Endothelial cell of umbilical vein (primary cell): ENCODE measurements at regions not wholly inside any gene's neighbourhood (a gene's known extent, or its start where the extent isn't known, plus 50 kb on each side); places are given as distances from the start of the nearest gene placed in this dataset.

Experiments
- BruUV-seq: library from RNA; stranded (reverse); fragments of 400-500 nt; replicated peaks from 2 replicates; lab custom pipeline; 2021; lab: Mats Ljungman, UMichigan
- CTCF ChIA-PET: fragments of 300-600, 350-600 bp; sonication (Branson Sonifier 250); formaldehyde crosslinking; loops from one replicate; lab custom pipeline; 2021; ENCODE audit warnings: antibody characterized with exemption, inconsistent platforms; lab: Charles Lee
- POLR2A ChIA-PET: fragments of 300-600, 350-600 bp; sonication (Branson Sonifier 250); formaldehyde crosslinking; loops from one replicate; lab custom pipeline; 2021; ENCODE audit warnings: antibody characterized with exemption, inconsistent platforms; lab: Charles Lee
- DNase-seq: peaks from one replicate; pipeline ENCODE4 v3.0.0-alpha.2; 2011; ENCODE audit warnings: low read depth, low spot score
- FAIRE-seq: peaks from 2 replicates; lab custom pipeline; 2011; peaks lifted over from hg19 to GRCh38; lab: Jason Lieb, UNC
- H2AFZ ChIP-seq: 2 replicates; pipeline ENCODE4 v1.6.0; 2012; ENCODE audit warnings: low read depth, low read length, control low read depth, inconsistent platforms
- H3K27ac ChIP-seq: 2 replicates; pipeline ENCODE4 v1.5.1; 2011; ENCODE audit warnings: low read depth, mild to moderate bottlenecking, control low read depth, low read length, moderate library complexity; ENCODE audit not compliant: insufficient read depth
- H3K27me3 ChIP-seq, 2 experiments: 2 replicates each; pipeline versions ENCODE4 v1.6.0 to v1.6.1; 2011; ENCODE audit warnings: low read length in 2 of 2, mixed read lengths in 1 of 2; ENCODE audit not compliant: control insufficient read depth in 2 of 2, insufficient read depth in 2 of 2
- H3K36me3 ChIP-seq, 2 experiments: 2 replicates in 1 of 2; 3 replicates in 1 of 2; pipeline ENCODE4 v1.5.1; 2011; ENCODE audit warnings: low read length in 2 of 2, mild to moderate bottlenecking in 1 of 2, moderate library complexity in 1 of 2; ENCODE audit not compliant: control insufficient read depth in 2 of 2, insufficient read depth in 2 of 2; ENCODE audit errors: extremely low read depth in 1 of 2
- H3K4me1 ChIP-seq: 3 replicates; pipeline ENCODE4 v1.5.1; 2011; ENCODE audit warnings: mild to moderate bottlenecking, low read length; ENCODE audit not compliant: control insufficient read depth, insufficient read depth; ENCODE audit errors: extremely low read depth
- H3K4me2 ChIP-seq: 2 replicates; pipeline ENCODE4 v1.6.1; 2011; ENCODE audit warnings: low read length, control low read depth, mixed read lengths; ENCODE audit not compliant: insufficient read depth
- H3K4me3 ChIP-seq, 3 experiments: fragments of 200-600 bp in 1 of 3; sonication (generic), shearing (Covaris generic) in 1 of 3; replicated peaks in 1 of 3; 2 replicates each; pipeline ENCODE4 v1.5.1; 2011 to 2016; ENCODE audit warnings: control low read depth in 3 of 3, low read length in 3 of 3, mild to moderate bottlenecking in 2 of 3, inconsistent platforms in 1 of 3, low read depth in 1 of 3, moderate library complexity in 1 of 3; ENCODE audit not compliant: insufficient read depth in 1 of 3
- H3K79me2 ChIP-seq: 2 replicates; pipeline ENCODE4 v1.6.0; 2012; ENCODE audit warnings: low read length, inconsistent platforms; ENCODE audit not compliant: control insufficient read depth, insufficient read depth
- H3K9ac ChIP-seq: replicated peaks from 2 replicates; pipeline ENCODE3; 2011; ENCODE audit warnings: low read length, control low read depth; ENCODE audit not compliant: insufficient read depth; ENCODE audit errors: extremely low read depth
- H3K9me1 ChIP-seq: replicated peaks from 3 replicates; pipeline ENCODE4 v1.6.0; 2011; ENCODE audit warnings: mild to moderate bottlenecking, low read length; ENCODE audit not compliant: control insufficient read depth, insufficient read depth; ENCODE audit errors: extremely low read depth
- H3K9me3 ChIP-seq: replicated peaks from 2 replicates; pipeline ENCODE4 v1.5.1; 2012; ENCODE audit warnings: low read length, inconsistent platforms; ENCODE audit not compliant: control insufficient read depth, insufficient read depth
- H4K20me1 ChIP-seq: replicated peaks from 2 replicates; pipeline ENCODE3; 2011; ENCODE audit warnings: mild to moderate bottlenecking, low read length; ENCODE audit not compliant: control insufficient read depth, insufficient read depth; ENCODE audit errors: extremely low read depth
- EZH2 ChIP-seq: IDR thresholded peaks from 2 replicates; pipeline ENCODE4 v1.6.1; 2012; ENCODE audit warnings: borderline replicate concordance, low read depth, mild to moderate bottlenecking, moderate library complexity, low read length, inconsistent platforms; ENCODE audit not compliant: severe bottlenecking
- FOS ChIP-seq: IDR thresholded peaks from 2 replicates; pipeline ENCODE4 v1.6.1; 2011; ENCODE audit warnings: mild to moderate bottlenecking, low read length, moderate library complexity, borderline replicate concordance; ENCODE audit not compliant: insufficient read depth
- GATA2 ChIP-seq: IDR thresholded peaks from 2 replicates; pipeline ENCODE4 v1.7.0; 2011; ENCODE audit warnings: low read depth, mild to moderate bottlenecking, moderate library complexity, mixed read lengths, low read length; ENCODE audit not compliant: insufficient read length, insufficient read depth
- MYC ChIP-seq: IDR thresholded peaks from one replicate; pipeline ENCODE4 v1.6.1; 2011; ENCODE audit warnings: mild to moderate bottlenecking, low read depth, low read length
- POLR2A ChIP-seq: IDR thresholded peaks from 2 replicates; pipeline ENCODE4 v1.6.1; 2012; ENCODE audit warnings: low read depth, mild to moderate bottlenecking, control low read depth, low read length
- dilution Hi-C: fragments of 300-500 bp; cut with MboI; formaldehyde crosslinking; loops from one replicate; pipeline ENCODE4 v1.15.0; 2019; ENCODE audit warnings: low sequenced_read_pairs; ENCODE audit not compliant: extremely low pct_ligation_motif_present
- intact Hi-C: fragments of 100-400 bp; cut with micrococcal nuclease; formaldehyde crosslinking; loops from one replicate; pipeline ENCODE4 v1.10.0; 2022

- dilution Hi-C loops, result no loop called here
- H3K4me2 ChIP-seq, result no peak overlapping the region
- no peak overlapping the region for H2AFZ ChIP-seq
- POLR2A ChIA-PET, result no interaction called here
- H3K27me3 ChIP-seq, result peaks cover 0 to under 1% of the 10 kb centered on the region in 2 experiments
- no peak overlapping the region for H3K4me3 ChIP-seq
- no peak for DNase-seq
- H3K9me1 ChIP-seq, result no peaks in the 10 kb centered on the region
- intact Hi-C loops, result no loop called here
- H3K9ac ChIP-seq, result no peak overlapping the region
- no peaks in the 10 kb centered on the region for H4K20me1 ChIP-seq
- no TSS peak for BruUV-seq
- FAIRE-seq, result no peak
- no peaks in the 10 kb centered on the region for H3K79me2 ChIP-seq
- H3K36me3 ChIP-seq, result no peaks in the 10 kb centered on the region
- TF ChIP-seq EZH2, result no peak
- TF ChIP-seq MYC, result no peak
- no peak for TF ChIP-seq FOS
- TF ChIP-seq POLR2A, result no peak
- peaks cover 6% of the 10 kb centered on the region for H3K4me1 ChIP-seq
- no peaks in the 10 kb centered on the region for H3K9me3 ChIP-seq
- CTCF ChIA-PET, result no interaction called here
- no peak overlapping the region for H3K27ac ChIP-seq
Observed at GRCh38 chr3:148451969-148452368, 245.7 kb upstream of the AGTR1 start.

GRCh38 chr3:148453781-148454191 is 243.9 kb upstream of the AGTR1 start:
- CTCF ChIA-PET, result interaction anchor here (1.0 kb wide), 1 partner anchor 45 kb away, joined by 3 read pairs; no protein-coding TSS in a partner anchor
- H3K27ac ChIP-seq, result no peak overlapping the region
- POLR2A ChIA-PET, result no interaction called here
- H3K9me3 ChIP-seq, result no peaks in the 10 kb centered on the region
- FAIRE-seq, result no peak
- H3K36me3 ChIP-seq, result no peaks in the 10 kb centered on the region
- dilution Hi-C loops, result no loop called here
- peak overlapping the region; percentile 21 for H3K4me2 ChIP-seq
- TF ChIP-seq EZH2 (no peak), GATA2 (peak; percentile 78), FOS (peak; percentile 52)
- no peak overlapping the region for H3K9ac ChIP-seq
- DNase-seq, result peak; percentile 36
- H2AFZ ChIP-seq, result no peak overlapping the region
- H3K9me1 ChIP-seq, result no peaks in the 10 kb centered on the region
- peaks cover 6% of the 10 kb centered on the region for H3K4me1 ChIP-seq
- no peaks in the 10 kb centered on the region for H3K27me3 ChIP-seq
- no peaks in the 10 kb centered on the region for H4K20me1 ChIP-seq
- BruUV-seq, result no TSS peak
- intact Hi-C loops, result no loop called here
- no peak overlapping the region for H3K4me3 ChIP-seq
- no peaks in the 10 kb centered on the region for H3K79me2 ChIP-seq
